Muscle layer of duodenum (tissue), 2 donors: ENCODE measurements at regions not wholly inside any gene's neighbourhood (a gene's known extent, or its start where the extent isn't known, plus 50 kb on each side); places are given as distances from the start of the nearest gene placed in this dataset.

Experiments used
- H3K27ac ChIP-seq: one replicate; pipeline ENCODE4 v1.7.0; 2013; ENCODE audit warnings: mild to moderate bottlenecking, low read length
- H3K27me3 ChIP-seq: one replicate; pipeline ENCODE4 v1.7.0; 2013; ENCODE audit warnings: low read depth, mild to moderate bottlenecking, control low read depth, low read length
- H3K36me3 ChIP-seq, 2 donors: one replicate each; pipeline ENCODE4 v1.7.0; 2013; ENCODE audit warnings: low read length in 2 of 2, control low read depth in 1 of 2, mild to moderate bottlenecking in 1 of 2; ENCODE audit not compliant: insufficient read depth in 2 of 2, control insufficient read depth in 1 of 2
- H3K4me1 ChIP-seq, 2 donors: one replicate each; pipeline ENCODE4 v1.7.0; 2013; ENCODE audit warnings: low read length in 2 of 2, mild to moderate bottlenecking in 2 of 2, control low read depth in 1 of 2, moderate library complexity in 1 of 2; ENCODE audit not compliant: insufficient read depth in 2 of 2, control insufficient read depth in 1 of 2
- H3K4me3 ChIP-seq, 2 donors: one replicate each; pipeline ENCODE4 v1.7.0; 2013; ENCODE audit warnings: low read length in 2 of 2, low read depth in 1 of 2, mild to moderate bottlenecking in 1 of 2
- H3K9me3 ChIP-seq, 2 donors: one replicate each; pipeline ENCODE4 v1.7.0; 2013; ENCODE audit warnings: low read length in 2 of 2, control low read depth in 1 of 2, mild to moderate bottlenecking in 1 of 2; ENCODE audit not compliant: control insufficient read depth in 1 of 2
- donor health status: healthy.

GRCh38 chr5:174325961-174326360 lies 280.5 kb downstream of the NSG2 start:
- no peaks in the 10 kb centered on the region for H3K4me1 ChIP-seq
- H3K36me3 ChIP-seq: no peaks in the 10 kb centered on the region
- no peak overlapping the region for H3K4me3 ChIP-seq
- H3K27ac ChIP-seq: no peak overlapping the region
- H3K9me3 ChIP-seq: no peaks in the 10 kb centered on the region
- H3K27me3 ChIP-seq: no peaks in the 10 kb centered on the region

GRCh38 chr5:174326372-174326771 lies 280.9 kb downstream of the NSG2 start:
- Histone ChIP-seq H3K4me1 (no peaks in the 10 kb centered on the region), H3K4me3 (no peak overlapping the region), H3K27ac (no peak overlapping the region), H3K27me3 (no peaks in the 10 kb centered on the region), H3K9me3 (no peaks in the 10 kb centered on the region), H3K36me3 (no peaks in the 10 kb centered on the region)

- no peaks in the 10 kb centered on the region for H3K36me3 ChIP-seq
- H3K4me3 ChIP-seq: no peak overlapping the region
- no peaks in the 10 kb centered on the region for H3K27me3 ChIP-seq
- H3K9me3 ChIP-seq: no peaks in the 10 kb centered on the region
- H3K27ac ChIP-seq: no peak overlapping the region
- H3K4me1 ChIP-seq: no peaks in the 10 kb centered on the region
Measured at GRCh38 chr5:174327317-174327864, 281.9 kb downstream of the NSG2 start.

- no peaks in the 10 kb centered on the region for H3K9me3 ChIP-seq
- no peak overlapping the region for H3K27ac ChIP-seq
- H3K4me3 ChIP-seq: no peak overlapping the region
- H3K4me1 ChIP-seq: no peaks in the 10 kb centered on the region
- H3K27me3 ChIP-seq: no peaks in the 10 kb centered on the region
- no peaks in the 10 kb centered on the region for H3K36me3 ChIP-seq
Measured at GRCh38 chr5:174327896-174328295, 282.4 kb downstream of the NSG2 start.

- no peaks in the 10 kb centered on the region for H3K27me3 ChIP-seq
- H3K4me3 ChIP-seq: no peak overlapping the region
- H3K4me1 ChIP-seq: no peaks in the 10 kb centered on the region
- no peaks in the 10 kb centered on the region for H3K36me3 ChIP-seq
- no peaks in the 10 kb centered on the region for H3K9me3 ChIP-seq
- no peak overlapping the region for H3K27ac ChIP-seq
Measured at GRCh38 chr5:174328631-174329299, 283.3 kb downstream of the NSG2 start.

- Histone ChIP-seq H3K27me3 (no peaks in the 10 kb centered on the region), H3K4me3 (no peak overlapping the region), H3K9me3 (no peaks in the 10 kb centered on the region), H3K27ac (no peak overlapping the region), H3K36me3 (no peaks in the 10 kb centered on the region), H3K4me1 (no peaks in the 10 kb centered on the region)
Measured at GRCh38 chr5:174329738-174330137, 284.2 kb downstream of the NSG2 start.

- Histone ChIP-seq H3K4me1 (no peaks in the 10 kb centered on the region), H3K9me3 (no peaks in the 10 kb centered on the region), H3K27ac (no peak overlapping the region), H3K27me3 (no peaks in the 10 kb centered on the region), H3K4me3 (no peak overlapping the region), H3K36me3 (no peaks in the 10 kb centered on the region)
Measured at GRCh38 chr5:174335682-174336364, 290.3 kb downstream of the NSG2 start.

- Histone ChIP-seq H3K4me1 (no peaks in the 10 kb centered on the region), H3K9me3 (no peaks in the 10 kb centered on the region), H3K36me3 (no peaks in the 10 kb centered on the region), H3K27me3 (no peaks in the 10 kb centered on the region), H3K27ac (no peak overlapping the region), H3K4me3 (no peak overlapping the region)
Measured at GRCh38 chr5:174336479-174336878, 291.0 kb downstream of the NSG2 start.

- Histone ChIP-seq H3K27me3 (no peaks in the 10 kb centered on the region), H3K36me3 (no peaks in the 10 kb centered on the region), H3K9me3 (no peaks in the 10 kb centered on the region), H3K4me1 (no peaks in the 10 kb centered on the region), H3K4me3 (no peak overlapping the region), H3K27ac (no peak overlapping the region)
Measured at GRCh38 chr5:174337276-174338184, 292.0 kb downstream of the NSG2 start.

- Histone ChIP-seq H3K36me3 (no peaks in the 10 kb centered on the region), H3K9me3 (no peaks in the 10 kb centered on the region), H3K27me3 (no peaks in the 10 kb centered on the region), H3K27ac (no peak overlapping the region), H3K4me1 (no peaks in the 10 kb centered on the region), H3K4me3 (no peak overlapping the region)
Measured at GRCh38 chr5:174338185-174339010, 292.9 kb downstream of the NSG2 start.
